ENCODE measurements at regions not wholly inside any gene's neighbourhood (a gene's known extent, or its start where the extent isn't known, plus 50 kb on each side); places are given as distances from the start of the nearest gene placed in this dataset.

GRCh38 chr3:41143421-41144031 lies 55.8 kb upstream of the CTNNB1 start:
- WGBS (ENCODE audit: low lambda C conversion rate, missing lambda C conversion rate): 81% methylated on average over 3 of the region's 3 CpGs
- no peak overlapping the region for H3K27ac ChIP-seq

GRCh38 chr3:41144631-41145030 lies 54.7 kb upstream of the CTNNB1 start:
- Histone ChIP-seq H3K79me2 (no peaks in the 10 kb centered on the region), H3K4me3 (no peak overlapping the region), H3K9me3 (ENCODE audit: low read depth) (no peaks in the 10 kb centered on the region), H3K4me1 (ENCODE audit: insufficient read depth) (no peaks in the 10 kb centered on the region), H3K36me3 (replicated peaks; ENCODE audit: insufficient read depth, low read depth) (no peaks in the 10 kb centered on the region), H3K9me2 (replicated peaks; ENCODE audit: insufficient read depth) (no peaks in the 10 kb centered on the region), H3K27ac (no peak overlapping the region), H3K4me2 (no peak overlapping the region), H4K20me1 (ENCODE audit: insufficient read depth, poor library complexity, severe bottlenecking) (no peaks in the 10 kb centered on the region), H2AFZ (no peak overlapping the region), H3K27me3 (no peaks in the 10 kb centered on the region)
- DNase-seq (ENCODE audit: low spot score): no peak
- TF ChIP-seq EZH2 (IDR thresholded peaks at IDR 0.05; ENCODE audit: borderline replicate concordance) (no peak), CTCF (IDR thresholded peaks at IDR 0.05; ENCODE audit: poor library complexity) (no peak), EZH2phosphoT487 (IDR thresholded peaks at IDR 0.05; ENCODE audit: low read depth, severe bottlenecking, unreplicated experiment) (no peak)
- 75% methylated on average over 1 of the region's 1 CpG for WGBS (ENCODE audit: low lambda C conversion rate, missing lambda C conversion rate)

More at GRCh38 chr3:41143421-41144031, 55.8 kb upstream of the CTNNB1 start:
- no peaks in the 10 kb centered on the region for H3K4me1 ChIP-seq (ENCODE audit: insufficient read depth)
- H3K79me2 ChIP-seq: no peaks in the 10 kb centered on the region
- H3K27me3 ChIP-seq: no peaks in the 10 kb centered on the region
- DNase-seq (ENCODE audit: low spot score): no peak
- no peaks in the 10 kb centered on the region for H3K9me2 ChIP-seq (replicated peaks; ENCODE audit: insufficient read depth)
- no peaks in the 10 kb centered on the region for H4K20me1 ChIP-seq (ENCODE audit: insufficient read depth, poor library complexity, severe bottlenecking)
- no peak overlapping the region for H2AFZ ChIP-seq
- H3K4me3 ChIP-seq: no peak overlapping the region
- H3K9me3 ChIP-seq (ENCODE audit: low read depth): no peaks in the 10 kb centered on the region
- TF ChIP-seq EZH2phosphoT487 (IDR thresholded peaks at IDR 0.05; ENCODE audit: low read depth, severe bottlenecking, unreplicated experiment): no peak
- no peak for TF ChIP-seq EZH2 (IDR thresholded peaks at IDR 0.05; ENCODE audit: borderline replicate concordance)
- no peak for TF ChIP-seq CTCF (IDR thresholded peaks at IDR 0.05; ENCODE audit: poor library complexity)
- H3K4me2 ChIP-seq: no peak overlapping the region
- H3K36me3 ChIP-seq (replicated peaks; ENCODE audit: insufficient read depth, low read depth): no peaks in the 10 kb centered on the region

GRCh38 chr3:41148478-41148877 lies 50.8 kb upstream of the CTNNB1 start:
- DNase-seq (ENCODE audit: low spot score): no peak
- H3K4me1 ChIP-seq (ENCODE audit: insufficient read depth): no peaks in the 10 kb centered on the region
- WGBS (ENCODE audit: low lambda C conversion rate, missing lambda C conversion rate): 81% methylated on average over 2 of the region's 2 CpGs
- no peak overlapping the region for H3K4me2 ChIP-seq
- TF ChIP-seq EZH2 (IDR thresholded peaks at IDR 0.05; ENCODE audit: borderline replicate concordance) (no peak), EZH2phosphoT487 (IDR thresholded peaks at IDR 0.05; ENCODE audit: low read depth, severe bottlenecking, unreplicated experiment) (no peak), CTCF (IDR thresholded peaks at IDR 0.05; ENCODE audit: poor library complexity) (no peak)
- no peaks in the 10 kb centered on the region for H3K79me2 ChIP-seq
- H4K20me1 ChIP-seq (ENCODE audit: insufficient read depth, poor library complexity, severe bottlenecking): no peaks in the 10 kb centered on the region
- no peaks in the 10 kb centered on the region for H3K36me3 ChIP-seq (replicated peaks; ENCODE audit: insufficient read depth, low read depth)
- H3K4me3 ChIP-seq: no peak overlapping the region
- no peak overlapping the region for H3K27ac ChIP-seq
- no peaks in the 10 kb centered on the region for H3K27me3 ChIP-seq
- no peaks in the 10 kb centered on the region for H3K9me2 ChIP-seq (replicated peaks; ENCODE audit: insufficient read depth)
- no peaks in the 10 kb centered on the region for H3K9me3 ChIP-seq (ENCODE audit: low read depth)
- no peak overlapping the region for H2AFZ ChIP-seq

Data from hepatocyte (in vitro differentiated cells).